Trophoblast cell (in vitro differentiated cells and primary cell): ENCODE measurements at regions not wholly inside any gene's neighbourhood (a gene's known extent, or its start where the extent isn't known, plus 50 kb on each side); places are given as distances from the start of the nearest gene placed in this dataset.
A peak's percentile ranks its signal among the peaks of the same experiment; 100 is the strongest.

Experiments
- DNase-seq, 2 donors: peaks; one replicate each; pipeline ENCODE4 v3.0.0-alpha.2; 2016
- H2AFZ ChIP-seq: 2 replicates; pipeline ENCODE4 v1.6.1; 2013; ENCODE audit warnings: low read length, moderate library complexity, mild to moderate bottlenecking; ENCODE audit not compliant: insufficient read depth, poor library complexity
- H2AK5ac ChIP-seq: 2 replicates; pipeline ENCODE4 v1.6.1; 2013; ENCODE audit warnings: mild to moderate bottlenecking, low read length
- H2BK120ac ChIP-seq: 2 replicates; pipeline ENCODE4 v1.6.1; 2013; ENCODE audit warnings: low read length, mild to moderate bottlenecking, moderate library complexity; ENCODE audit not compliant: insufficient read depth, poor library complexity
- H2BK12ac ChIP-seq: 2 replicates; pipeline ENCODE4 v1.6.1; 2013; ENCODE audit warnings: mild to moderate bottlenecking, low read length, moderate library complexity
- H2BK5ac ChIP-seq: 2 replicates; pipeline ENCODE4 v1.6.1; 2013; ENCODE audit warnings: low read length, low read depth, moderate library complexity, mild to moderate bottlenecking; ENCODE audit not compliant: poor library complexity
- H3K14ac ChIP-seq: 2 replicates; pipeline ENCODE4 v1.6.1; 2013; ENCODE audit warnings: mild to moderate bottlenecking, low read length
- H3K18ac ChIP-seq: 2 replicates; pipeline ENCODE4 v1.6.1; 2013; ENCODE audit warnings: mild to moderate bottlenecking, low read length
- H3K23ac ChIP-seq: 2 replicates; pipeline ENCODE4 v1.6.1; 2013; ENCODE audit warnings: low read length
- H3K27ac ChIP-seq: 2 replicates; pipeline ENCODE4 v1.5.1; 2013; ENCODE audit warnings: low read depth, mild to moderate bottlenecking, inconsistent platforms, low read length, moderate library complexity
- H3K27me3 ChIP-seq: 2 replicates; pipeline ENCODE4 v1.6.1; 2013; ENCODE audit warnings: inconsistent platforms, mild to moderate bottlenecking, low read length, moderate library complexity; ENCODE audit not compliant: insufficient read depth
- H3K36me3 ChIP-seq, 2 experiments: 1 replicate in 1 of 2; 2 replicates in 1 of 2; pipeline ENCODE4 v1.6.1; 2013; ENCODE audit warnings: low read length in 2 of 2, mild to moderate bottlenecking in 2 of 2, moderate library complexity in 1 of 2; ENCODE audit not compliant: insufficient read depth in 2 of 2, control insufficient read depth in 1 of 2
- H3K4ac ChIP-seq: 2 replicates; pipeline ENCODE4 v1.6.1; 2013; ENCODE audit warnings: low read depth, mild to moderate bottlenecking, low read length, moderate library complexity
- H3K4me1 ChIP-seq, 2 experiments: 1 replicate in 1 of 2; 2 replicates in 1 of 2; pipeline ENCODE4 v1.6.1; 2013; ENCODE audit warnings: low read length in 2 of 2, mild to moderate bottlenecking in 2 of 2, moderate library complexity in 1 of 2; ENCODE audit not compliant: insufficient read depth in 2 of 2, control insufficient read depth in 1 of 2
- H3K4me2 ChIP-seq: 2 replicates; pipeline ENCODE4 v1.6.1; 2013; ENCODE audit warnings: inconsistent platforms, mild to moderate bottlenecking, low read length, moderate library complexity
- H3K4me3 ChIP-seq: 2 replicates; pipeline ENCODE4 v1.5.1; 2013; ENCODE audit warnings: mild to moderate bottlenecking, low read depth, low read length, inconsistent platforms
- H3K79me1 ChIP-seq: one replicate; pipeline ENCODE4 v1.6.1; 2013; ENCODE audit warnings: low read length
- H3K79me2 ChIP-seq: 2 replicates; pipeline ENCODE4 v1.6.1; 2013; ENCODE audit warnings: low read length, mild to moderate bottlenecking; ENCODE audit not compliant: control insufficient read depth, insufficient read depth, poor library complexity
- H3K9ac ChIP-seq: 2 replicates; pipeline ENCODE4 v1.6.1; 2013; ENCODE audit warnings: mild to moderate bottlenecking, low read length
- H3K9me3 ChIP-seq: 2 replicates; pipeline ENCODE4 v1.6.1; 2013; ENCODE audit warnings: low read depth, mild to moderate bottlenecking, control low read depth, inconsistent platforms, low read length; ENCODE audit not compliant: insufficient read depth
- H4K12ac ChIP-seq: 2 replicates; pipeline ENCODE4 v1.6.1; 2013; ENCODE audit warnings: low read depth, mild to moderate bottlenecking, low read length, moderate library complexity
- H4K8ac ChIP-seq: 2 replicates; pipeline ENCODE4 v1.6.1; 2013; ENCODE audit warnings: low read depth, mild to moderate bottlenecking, low read length, moderate library complexity
- H4K91ac ChIP-seq: one replicate; pipeline ENCODE4 v1.6.1; 2013; ENCODE audit warnings: low read depth, mild to moderate bottlenecking, low read length, moderate library complexity
- WGBS: extraction: QIAGEN DNeasy Blood & Tissue Kit; methylation state at CpG from one replicate; pipeline ENCODE4 v1.1.7; 2013; ENCODE audit warnings: missing lambda C conversion rate; ENCODE audit not compliant: insufficient read length, insufficient coverage; ENCODE audit errors: extremely low coverage; 5-methylcytosine and 5-hydroxymethylcytosine counted together

GRCh38 chr4:33395731-33396485 is 2675.7 kb downstream of the PCDH7 start:
- DNase-seq, result peak; percentile 19 to 44
- Histone ChIP-seq H3K9me3 (peaks cover 3% of the 10 kb centered on the region), H2BK12ac (no peak overlapping the region), H4K91ac (no peak overlapping the region), H2BK5ac (no peak overlapping the region), H3K4me2 (no peak overlapping the region), H2BK120ac (no peak overlapping the region), H3K23ac (no peak overlapping the region), H3K79me1 (no peaks in the 10 kb centered on the region), H3K4ac (no peak overlapping the region), H2AK5ac (no peak overlapping the region), H3K18ac (no peak overlapping the region), H3K27me3 (no peaks in the 10 kb centered on the region), H3K14ac (no peak overlapping the region), H3K9ac (no peak overlapping the region), H2AFZ (no peak overlapping the region), H3K4me1 (no peaks in the 10 kb centered on the region), H3K36me3 (no peaks in the 10 kb centered on the region), H4K8ac (no peak overlapping the region), H3K79me2 (no peaks in the 10 kb centered on the region), H3K4me3 (no peak overlapping the region), H4K12ac (no peak overlapping the region), H3K27ac (no peak overlapping the region)

GRCh38 chr4:33400504-33400903 is 2680.3 kb downstream of the PCDH7 start:
- Histone ChIP-seq H3K4ac (no peak overlapping the region), H3K27ac (no peak overlapping the region), H3K27me3 (no peaks in the 10 kb centered on the region), H3K4me1 (no peaks in the 10 kb centered on the region), H4K91ac (no peak overlapping the region), H3K4me2 (no peak overlapping the region), H3K79me1 (no peaks in the 10 kb centered on the region), H3K4me3 (no peak overlapping the region), H3K79me2 (no peaks in the 10 kb centered on the region), H2BK12ac (no peak overlapping the region), H3K36me3 (no peaks in the 10 kb centered on the region), H4K8ac (no peak overlapping the region), H3K14ac (no peak overlapping the region), H2AK5ac (no peak overlapping the region), H2AFZ (no peak overlapping the region), H2BK120ac (no peak overlapping the region), H3K9me3 (peaks cover 3% of the 10 kb centered on the region), H3K23ac (no peak overlapping the region), H2BK5ac (no peak overlapping the region), H4K12ac (no peak overlapping the region), H3K18ac (no peak overlapping the region), H3K9ac (peak overlapping the region; percentile 22)
- DNase-seq, result no peak
- no CpG with 5 or more reads among the region's 11 CpGs for WGBS

- Histone ChIP-seq H3K18ac (no peak overlapping the region), H3K9ac (no peak overlapping the region), H2BK120ac (no peak overlapping the region), H3K79me2 (no peaks in the 10 kb centered on the region), H3K4ac (no peak overlapping the region), H3K4me3 (no peak overlapping the region), H4K91ac (no peak overlapping the region), H2BK5ac (no peak overlapping the region), H2AK5ac (no peak overlapping the region), H3K4me1 (no peaks in the 10 kb centered on the region), H3K4me2 (no peak overlapping the region), H3K23ac (no peak overlapping the region), H3K36me3 (no peaks in the 10 kb centered on the region), H3K27ac (no peak overlapping the region), H3K9me3 (no peaks in the 10 kb centered on the region), H3K79me1 (no peaks in the 10 kb centered on the region), H4K8ac (no peak overlapping the region), H2AFZ (no peak overlapping the region), H2BK12ac (no peak overlapping the region), H3K27me3 (no peaks in the 10 kb centered on the region), H4K12ac (no peak overlapping the region), H3K14ac (no peak overlapping the region)
- WGBS, result no CpG with 5 or more reads among the region's 2 CpGs
- DNase-seq, result peak; percentile 46 to 96
Observed at GRCh38 chr4:33407496-33407895, 2687.3 kb downstream of the PCDH7 start.

GRCh38 chr4:33411182-33411581 is 2691.0 kb downstream of the PCDH7 start:
- H3K4ac ChIP-seq, result no peak overlapping the region
- H3K27me3 ChIP-seq, result no peaks in the 10 kb centered on the region
- no peak overlapping the region for H3K4me3 ChIP-seq
- H3K79me1 ChIP-seq, result no peaks in the 10 kb centered on the region
- no CpG with 5 or more reads among the region's 1 CpG for WGBS
- H4K91ac ChIP-seq, result no peak overlapping the region
- H2BK5ac ChIP-seq, result no peak overlapping the region
- no peak overlapping the region for H3K4me2 ChIP-seq
- H3K4me1 ChIP-seq, result no peaks in the 10 kb centered on the region
- no peak overlapping the region for H3K23ac ChIP-seq
- H2AFZ ChIP-seq, result no peak overlapping the region
- H2BK120ac ChIP-seq, result no peak overlapping the region
- no peaks in the 10 kb centered on the region for H3K79me2 ChIP-seq
- no peak overlapping the region for H3K14ac ChIP-seq
- H3K36me3 ChIP-seq, result no peaks in the 10 kb centered on the region
- no peak overlapping the region for H3K18ac ChIP-seq
- DNase-seq, result no peak
- no peaks in the 10 kb centered on the region for H3K9me3 ChIP-seq
- H2AK5ac ChIP-seq, result no peak overlapping the region
- H4K8ac ChIP-seq, result no peak overlapping the region
- no peak overlapping the region for H4K12ac ChIP-seq
- no peak overlapping the region for H3K27ac ChIP-seq
- no peak overlapping the region for H2BK12ac ChIP-seq
- no peak overlapping the region for H3K9ac ChIP-seq
